NT2/D1 (cell line): ENCODE measurements at regions not wholly inside any gene's neighbourhood (a gene's known extent, or its start where the extent isn't known, plus 50 kb on each side); places are given as distances from the start of the nearest gene placed in this dataset.

ENCODE experiments used
- SUZ12 ChIP-seq: IDR thresholded peaks from 2 replicates; pipeline ENCODE4 v1.6.1; 2011; ENCODE audit not compliant: insufficient read length, insufficient read depth; ENCODE audit errors: extremely low read depth
- YY1 ChIP-seq: IDR thresholded peaks from 2 replicates; pipeline ENCODE4 v1.6.1; 2011; ENCODE audit not compliant: insufficient read length, insufficient read depth
- ZNF274 ChIP-seq: IDR thresholded peaks from 2 replicates; pipeline ENCODE4 v1.6.1; 2011; ENCODE audit warnings: mild to moderate bottlenecking, low read depth, low read length

DNA sequence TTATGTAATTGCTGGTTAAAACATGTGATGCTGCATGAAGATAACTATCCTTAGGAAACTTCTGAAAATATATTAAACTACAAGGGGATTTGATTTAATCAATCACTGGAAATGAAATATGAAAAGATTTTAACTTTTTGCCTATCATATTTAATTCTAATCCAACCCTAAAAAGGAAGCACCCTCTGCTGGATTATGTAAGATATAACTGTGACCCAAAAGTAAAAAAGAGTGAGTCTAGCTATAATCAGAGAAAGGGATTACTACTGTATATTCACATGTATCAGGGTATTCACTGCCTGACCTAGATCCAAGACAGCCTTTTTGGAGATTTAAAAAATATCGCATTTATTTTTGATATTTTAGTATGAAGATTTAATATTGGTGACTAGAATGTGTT, 295.5 kb downstream of the MDFIC start:
- no peak for TF ChIP-seq YY1
- TF ChIP-seq SUZ12: no peak
- no peak for TF ChIP-seq ZNF274
